ENCODE measurements at regions not wholly inside any gene's neighbourhood (a gene's known extent, or its start where the extent isn't known, plus 50 kb on each side); places are given as distances from the start of the nearest gene placed in this dataset.
A peak's percentile ranks its signal among the peaks of the same experiment; 100 is the strongest.

- peaks cover 4% of the 10 kb centered on the region for H3K27me3 ChIP-seq (replicated peaks; ENCODE audit: control insufficient read depth, insufficient read depth, low read length, poor library complexity, severe bottlenecking)
- DNase-seq: peak in 2 of 3 donors; percentile 13 to 19
Observed at GRCh38 chr21:43269440-43269839, 100.6 kb downstream of the CRYAA start.

GRCh38 chr21:43268804-43269186, 100.0 kb downstream of the CRYAA start:
- DNase-seq: no peak
- Histone ChIP-seq H3K27ac (ENCODE audit: insufficient read depth, low read length, poor library complexity, severe bottlenecking) (no peak overlapping the region), H3K36me3 (ENCODE audit: control insufficient read depth, insufficient read depth, low read length) (no peaks in the 10 kb centered on the region), H3K4me3 (ENCODE audit: insufficient read depth, low read depth, low read length, poor library complexity, severe bottlenecking) (no peak overlapping the region), H3K9me3 (ENCODE audit: control insufficient read depth, low read length) (no peaks in the 10 kb centered on the region), H3K27me3 (replicated peaks; ENCODE audit: control insufficient read depth, insufficient read depth, low read length, poor library complexity, severe bottlenecking) (no peaks in the 10 kb centered on the region), H3K4me1 (ENCODE audit: control insufficient read depth, insufficient read depth, low read length, poor library complexity, severe bottlenecking) (no peaks in the 10 kb centered on the region)

More at GRCh38 chr21:43269440-43269839, 100.6 kb downstream of the CRYAA start:
- Histone ChIP-seq H3K36me3 (ENCODE audit: control insufficient read depth, insufficient read depth, low read length) (no peaks in the 10 kb centered on the region), H3K9me3 (ENCODE audit: control insufficient read depth, low read length) (no peaks in the 10 kb centered on the region), H3K27ac (ENCODE audit: insufficient read depth, low read length, poor library complexity, severe bottlenecking) (no peak overlapping the region), H3K4me1 (ENCODE audit: control insufficient read depth, insufficient read depth, low read length, poor library complexity, severe bottlenecking) (no peaks in the 10 kb centered on the region), H3K4me3 (ENCODE audit: insufficient read depth, low read depth, low read length, poor library complexity, severe bottlenecking) (no peak overlapping the region)

GRCh38 chr21:43268086-43268803, 99.4 kb downstream of the CRYAA start:
- no peaks in the 10 kb centered on the region for H3K36me3 ChIP-seq (ENCODE audit: control insufficient read depth, insufficient read depth, low read length)
- no peak overlapping the region for H3K4me3 ChIP-seq (ENCODE audit: insufficient read depth, low read depth, low read length, poor library complexity, severe bottlenecking)
- no peak for DNase-seq
- H3K9me3 ChIP-seq (ENCODE audit: control insufficient read depth, low read length): no peaks in the 10 kb centered on the region
- no peaks in the 10 kb centered on the region for H3K4me1 ChIP-seq (ENCODE audit: control insufficient read depth, insufficient read depth, low read length, poor library complexity, severe bottlenecking)
- no peak overlapping the region for H3K27ac ChIP-seq (ENCODE audit: insufficient read depth, low read length, poor library complexity, severe bottlenecking)
- H3K27me3 ChIP-seq (replicated peaks; ENCODE audit: control insufficient read depth, insufficient read depth, low read length, poor library complexity, severe bottlenecking): no peaks in the 10 kb centered on the region

- Histone ChIP-seq H3K36me3 (ENCODE audit: control insufficient read depth, insufficient read depth, low read length) (no peaks in the 10 kb centered on the region), H3K27me3 (replicated peaks; ENCODE audit: control insufficient read depth, insufficient read depth, low read length, poor library complexity, severe bottlenecking) (no peaks in the 10 kb centered on the region), H3K4me1 (ENCODE audit: control insufficient read depth, insufficient read depth, low read length, poor library complexity, severe bottlenecking) (no peaks in the 10 kb centered on the region), H3K9me3 (ENCODE audit: control insufficient read depth, low read length) (no peaks in the 10 kb centered on the region), H3K27ac (ENCODE audit: insufficient read depth, low read length, poor library complexity, severe bottlenecking) (no peak overlapping the region), H3K4me3 (ENCODE audit: insufficient read depth, low read depth, low read length, poor library complexity, severe bottlenecking) (no peak overlapping the region)
- no peak for DNase-seq
Observed at GRCh38 chr21:43267391-43268085, 98.7 kb downstream of the CRYAA start.

GRCh38 chr21:43266534-43266933, 97.7 kb downstream of the CRYAA start:
- no peak overlapping the region for H3K27ac ChIP-seq (ENCODE audit: insufficient read depth, low read length, poor library complexity, severe bottlenecking)
- no peaks in the 10 kb centered on the region for H3K4me1 ChIP-seq (ENCODE audit: control insufficient read depth, insufficient read depth, low read length, poor library complexity, severe bottlenecking)

GRCh38 chr21:43262427-43262826, 93.6 kb downstream of the CRYAA start:
- Histone ChIP-seq H3K27ac (ENCODE audit: insufficient read depth, low read length, poor library complexity, severe bottlenecking) (no peak overlapping the region), H3K9me3 (ENCODE audit: control insufficient read depth, low read length) (no peaks in the 10 kb centered on the region), H3K36me3 (ENCODE audit: control insufficient read depth, insufficient read depth, low read length) (no peaks in the 10 kb centered on the region), H3K27me3 (replicated peaks; ENCODE audit: control insufficient read depth, insufficient read depth, low read length, poor library complexity, severe bottlenecking) (no peaks in the 10 kb centered on the region), H3K4me3 (ENCODE audit: insufficient read depth, low read depth, low read length, poor library complexity, severe bottlenecking) (no peak overlapping the region), H3K4me1 (ENCODE audit: control insufficient read depth, insufficient read depth, low read length, poor library complexity, severe bottlenecking) (no peaks in the 10 kb centered on the region)
- no peak for DNase-seq

More at GRCh38 chr21:43266534-43266933, 97.7 kb downstream of the CRYAA start:
- DNase-seq: no peak
- H3K27me3 ChIP-seq (replicated peaks; ENCODE audit: control insufficient read depth, insufficient read depth, low read length, poor library complexity, severe bottlenecking): no peaks in the 10 kb centered on the region
- no peaks in the 10 kb centered on the region for H3K9me3 ChIP-seq (ENCODE audit: control insufficient read depth, low read length)
- no peak overlapping the region for H3K4me3 ChIP-seq (ENCODE audit: insufficient read depth, low read depth, low read length, poor library complexity, severe bottlenecking)
- no peaks in the 10 kb centered on the region for H3K36me3 ChIP-seq (ENCODE audit: control insufficient read depth, insufficient read depth, low read length)
